Panc1 (cell line): ENCODE measurements at regions not wholly inside any gene's neighbourhood (a gene's known extent, or its start where the extent isn't known, plus 50 kb on each side); places are given as distances from the start of the nearest gene placed in this dataset.

ENCODE experiments used
- CTCF ChIP-seq: fragments of 450-650 bp; IDR thresholded peaks from 2 replicates; pipeline ENCODE4 v1.5.1; 2017; ENCODE audit warnings: mild to moderate bottlenecking
- SIN3A ChIP-seq: IDR thresholded peaks from 2 replicates; pipeline ENCODE4 v1.6.1; 2012; ENCODE audit warnings: low read depth, mild to moderate bottlenecking, low read length, moderate library complexity, borderline replicate concordance; ENCODE audit not compliant: insufficient read depth
- TCF7L2 ChIP-seq: IDR thresholded peaks from 2 replicates; pipeline ENCODE4 v1.6.1; 2011; ENCODE audit warnings: mild to moderate bottlenecking, low read depth, low read length, inconsistent platforms

DNA sequence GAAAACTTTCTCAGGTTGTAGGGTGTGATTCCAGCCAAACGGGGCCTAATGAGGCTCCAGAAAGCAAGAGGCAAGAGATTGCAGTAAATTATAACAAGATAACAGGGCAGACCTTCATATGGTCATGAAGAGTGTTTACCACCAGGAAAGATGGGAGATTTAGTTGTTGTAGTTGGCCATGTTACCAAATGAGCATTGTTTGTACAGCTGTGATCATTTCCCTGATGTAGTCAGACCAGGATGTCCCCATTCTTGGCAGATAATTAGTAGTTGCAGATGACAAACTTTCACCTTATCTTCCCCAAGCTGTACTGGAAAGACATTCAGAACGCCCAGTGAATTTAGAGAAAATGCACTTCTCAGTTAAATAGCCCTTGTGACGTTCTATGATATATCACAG lies 630.8 kb downstream of the ANKRD7 start:
- TF ChIP-seq CTCF (no peak), SIN3A (no peak), TCF7L2 (no peak)
